DOHH2 (cell line): ENCODE measurements at regions not wholly inside any gene's neighbourhood (a gene's known extent, or its start where the extent isn't known, plus 50 kb on each side); places are given as distances from the start of the nearest gene placed in this dataset.

Experiments
- H3F3A ChIP-seq: fragments of 200-600 bp; sonication (generic), shearing (Covaris generic); 2 replicates; pipeline ENCODE4 v1.6.0; 2016; ENCODE audit warnings: antibody characterized with exemption, mild to moderate bottlenecking; ENCODE audit not compliant: control insufficient read depth, insufficient read depth
- H3K27ac ChIP-seq: fragments of 200-600 bp; sonication (generic); 2 replicates; pipeline ENCODE4 v1.5.1; 2014; ENCODE audit warnings: low read depth, mild to moderate bottlenecking, low read length, moderate library complexity
- H3K27me3 ChIP-seq: fragments of 200-600 bp; sonication (generic); 2 replicates; pipeline ENCODE4 v1.6.1; 2014; ENCODE audit warnings: mild to moderate bottlenecking, low read length, mixed read lengths; ENCODE audit not compliant: control insufficient read depth
- H3K36me3 ChIP-seq: fragments of 200-600 bp; sonication (generic); 2 replicates; pipeline ENCODE4 v1.6.1; 2014; ENCODE audit warnings: mild to moderate bottlenecking, low read length, moderate library complexity, mixed read lengths; ENCODE audit not compliant: control insufficient read depth
- H3K4me1 ChIP-seq: fragments of 200-600 bp; sonication (generic); 2 replicates; pipeline ENCODE4 v1.6.1; 2014; ENCODE audit warnings: mild to moderate bottlenecking, low read length, mixed read lengths; ENCODE audit not compliant: control insufficient read depth
- H3K4me2 ChIP-seq: fragments of 200-600 bp; sonication (generic); 2 replicates; pipeline ENCODE4 v1.6.0; 2014; ENCODE audit warnings: mild to moderate bottlenecking, low read length, moderate library complexity
- H3K4me3 ChIP-seq: fragments of 200-600 bp; sonication (generic); 2 replicates; pipeline ENCODE4 v1.5.1; 2014; ENCODE audit warnings: mild to moderate bottlenecking, low read length, mixed read lengths
- H3K79me2 ChIP-seq: fragments of 200-600 bp; sonication (generic); 2 replicates; pipeline ENCODE4 v1.6.1; 2014; ENCODE audit warnings: mild to moderate bottlenecking, low read length, mixed read lengths; ENCODE audit not compliant: control insufficient read depth
- H3K9me2 ChIP-seq: fragments of 200-600 bp; sonication (generic); replicated peaks from 2 replicates; pipeline ENCODE4 v1.6.1; 2014; ENCODE audit warnings: mild to moderate bottlenecking, low read length, mixed read lengths; ENCODE audit not compliant: control insufficient read depth
- H3K9me3 ChIP-seq: fragments of 200-600 bp; sonication (generic); 2 replicates; pipeline ENCODE4 v1.6.1; 2014; ENCODE audit warnings: antibody characterized with exemption, low read length, mixed read lengths; ENCODE audit not compliant: control insufficient read depth, insufficient read depth
- H4K20me1 ChIP-seq: fragments of 200-600 bp; sonication (generic); 2 replicates; pipeline ENCODE4 v1.6.0; 2014; ENCODE audit warnings: low read depth, mild to moderate bottlenecking, antibody characterized with exemption, low read length, moderate library complexity; ENCODE audit not compliant: control insufficient read depth, insufficient read depth
- EZH2phosphoT487 ChIP-seq: fragments of 200-600 bp; sonication (generic); IDR thresholded peaks from 2 replicates; pipeline ENCODE4 v1.6.1; 2017; ENCODE audit warnings: borderline replicate concordance, mild to moderate bottlenecking, antibody characterized with exemption, low read length, moderate library complexity, mixed read lengths
- TF ChIP-seq, protein P1 (sequence below): fragments of 200-600 bp; sonication (generic); IDR thresholded peaks from one replicate; pipeline ENCODE4 v1.5.1; 2014; ENCODE audit warnings: antibody characterized with exemption, mild to moderate bottlenecking, low read depth, low read length; ENCODE audit not compliant: poor library complexity, severe bottlenecking

DNA sequence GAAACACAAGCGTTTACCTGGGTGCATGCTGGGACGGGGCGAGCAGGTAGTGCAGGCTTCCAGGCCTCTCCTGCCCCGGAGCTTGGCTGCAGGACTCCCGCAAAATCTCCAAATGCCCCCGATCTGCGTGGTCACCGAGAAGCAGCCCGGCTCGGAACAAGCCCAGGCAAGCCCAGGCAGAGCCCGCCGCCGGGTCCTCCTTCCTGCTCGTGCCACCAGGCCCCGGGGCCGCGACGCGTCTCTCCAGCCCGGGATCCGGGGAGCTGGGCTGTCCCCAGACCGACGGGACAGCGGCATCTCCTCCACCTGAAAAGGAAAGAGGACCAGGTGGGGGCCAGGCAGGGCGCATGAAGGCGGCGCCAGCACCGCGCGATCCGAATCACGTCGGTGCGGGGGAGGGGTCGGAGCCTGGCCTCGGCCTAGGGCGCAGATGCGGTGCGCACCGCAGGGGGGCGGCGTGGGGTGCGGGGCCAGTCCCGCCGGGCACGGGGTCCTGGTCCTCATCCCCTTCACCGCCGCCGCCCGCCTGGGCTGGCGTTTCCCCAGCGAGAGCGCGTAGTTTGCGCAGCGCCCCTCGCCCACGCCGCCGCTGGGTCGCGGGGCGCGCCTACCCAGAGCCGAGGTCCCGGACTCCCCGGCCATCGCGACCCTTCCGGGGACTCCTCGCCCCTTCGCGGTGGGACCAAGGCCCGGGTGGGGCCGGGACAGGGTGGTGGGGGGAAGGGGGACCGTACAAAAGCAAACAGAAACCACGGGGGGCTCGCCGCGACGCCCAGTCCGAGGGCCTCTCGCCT, 52.4 kb upstream of the H6PD start:
- Histone ChIP-seq H3K4me1 (peaks cover 41% of the 10 kb centered on the region), H3K27me3 (peaks cover 17% of the 10 kb centered on the region), H3K9me3 (peaks cover 7% of the 10 kb centered on the region; the same call in 1 of the 2 replicates), H4K20me1 (no peaks in the 10 kb centered on the region), H3K4me2 (peak overlapping the region; percentile 69), H3K27ac (no peak overlapping the region), H3F3A (peaks cover 3% of the 10 kb centered on the region; the same call in 1 of the 2 replicates), H3K4me3 (peak overlapping the region; percentile 67), H3K36me3 (no peaks in the 10 kb centered on the region), H3K79me2 (no peaks in the 10 kb centered on the region), H3K9me2 (no peaks in the 10 kb centered on the region)
- TF ChIP-seq, protein P1, sequence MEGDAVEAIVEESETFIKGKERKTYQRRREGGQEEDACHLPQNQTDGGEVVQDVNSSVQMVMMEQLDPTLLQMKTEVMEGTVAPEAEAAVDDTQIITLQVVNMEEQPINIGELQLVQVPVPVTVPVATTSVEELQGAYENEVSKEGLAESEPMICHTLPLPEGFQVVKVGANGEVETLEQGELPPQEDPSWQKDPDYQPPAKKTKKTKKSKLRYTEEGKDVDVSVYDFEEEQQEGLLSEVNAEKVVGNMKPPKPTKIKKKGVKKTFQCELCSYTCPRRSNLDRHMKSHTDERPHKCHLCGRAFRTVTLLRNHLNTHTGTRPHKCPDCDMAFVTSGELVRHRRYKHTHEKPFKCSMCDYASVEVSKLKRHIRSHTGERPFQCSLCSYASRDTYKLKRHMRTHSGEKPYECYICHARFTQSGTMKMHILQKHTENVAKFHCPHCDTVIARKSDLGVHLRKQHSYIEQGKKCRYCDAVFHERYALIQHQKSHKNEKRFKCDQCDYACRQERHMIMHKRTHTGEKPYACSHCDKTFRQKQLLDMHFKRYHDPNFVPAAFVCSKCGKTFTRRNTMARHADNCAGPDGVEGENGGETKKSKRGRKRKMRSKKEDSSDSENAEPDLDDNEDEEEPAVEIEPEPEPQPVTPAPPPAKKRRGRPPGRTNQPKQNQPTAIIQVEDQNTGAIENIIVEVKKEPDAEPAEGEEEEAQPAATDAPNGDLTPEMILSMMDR, result no peak
- no peak for TF ChIP-seq EZH2phosphoT487

DNA sequence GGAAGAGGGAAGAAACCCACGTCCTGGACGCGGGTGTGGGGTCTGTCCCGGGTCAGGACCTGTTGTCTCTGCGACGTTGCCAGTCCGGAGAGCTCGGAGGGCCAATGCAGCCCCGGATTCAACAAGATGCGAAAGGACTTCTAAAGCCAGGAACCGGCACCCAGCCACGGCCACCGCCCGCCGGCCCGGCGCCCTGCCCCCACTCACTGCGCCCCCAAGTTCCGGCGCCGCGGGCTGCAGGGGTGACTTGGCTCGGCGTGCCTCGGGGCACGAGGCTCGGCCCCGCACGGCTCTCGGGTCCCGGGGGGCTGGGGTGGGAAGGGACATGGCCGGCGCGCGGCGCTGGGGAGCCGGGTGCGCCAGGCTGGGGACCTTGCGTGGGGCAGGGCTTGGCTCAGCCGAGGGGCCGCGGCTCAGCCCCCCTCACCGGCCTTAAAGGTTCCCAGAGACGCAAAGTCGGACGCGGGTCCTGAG, 51.8 kb upstream of the H6PD start:
- H3K27me3 ChIP-seq, result peaks cover 17% of the 10 kb centered on the region

DNA sequence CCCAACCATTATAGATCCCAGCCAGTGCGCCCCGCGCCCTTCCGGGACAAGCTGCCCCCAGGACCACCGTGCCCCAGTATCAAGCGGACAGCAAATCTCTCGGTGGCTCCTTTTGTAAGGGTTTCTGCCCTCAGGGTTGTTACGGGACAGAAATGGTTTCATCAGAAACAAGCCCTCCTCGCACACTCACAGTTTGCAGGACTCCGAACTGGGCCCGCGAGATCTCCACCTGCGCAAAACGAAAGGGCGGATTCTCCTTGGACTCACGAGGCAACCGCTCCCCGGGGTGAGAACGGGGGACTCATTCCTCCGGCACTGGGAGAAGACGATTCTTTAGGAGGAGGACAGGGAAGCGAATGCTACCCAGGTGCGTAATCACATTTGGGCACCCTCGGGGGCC, 51.1 kb upstream of the H6PD start:
- TF ChIP-seq, protein P1, result no peak
- no peak for TF ChIP-seq EZH2phosphoT487
- no peaks in the 10 kb centered on the region for H4K20me1 ChIP-seq
- H3K4me1 ChIP-seq, result peaks cover 41% of the 10 kb centered on the region
- peaks cover 7% of the 10 kb centered on the region; the same call in 1 of the 2 replicates for H3K9me3 ChIP-seq
- no peak overlapping the region for H3K4me3 ChIP-seq
- H3K9me2 ChIP-seq, result no peaks in the 10 kb centered on the region
- H3K4me2 ChIP-seq, result no peak overlapping the region
- H3K27ac ChIP-seq, result no peak overlapping the region
- H3K79me2 ChIP-seq, result no peaks in the 10 kb centered on the region
- H3K27me3 ChIP-seq, result peaks cover 17% of the 10 kb centered on the region
- H3K36me3 ChIP-seq, result no peaks in the 10 kb centered on the region
- H3F3A ChIP-seq, result peaks cover 3% of the 10 kb centered on the region; the same call in 1 of the 2 replicates

More for the DNA sequence above, 51.8 kb upstream of the H6PD start:
- Histone ChIP-seq H3K9me3 (peaks cover 7% of the 10 kb centered on the region; the same call in 1 of the 2 replicates), H3K4me2 (peak overlapping the region; percentile 69), H4K20me1 (no peaks in the 10 kb centered on the region), H3K4me3 (peak overlapping the region; percentile 67), H3K27ac (no peak overlapping the region), H3K36me3 (no peaks in the 10 kb centered on the region), H3K79me2 (no peaks in the 10 kb centered on the region), H3K4me1 (peaks cover 41% of the 10 kb centered on the region), H3K9me2 (no peaks in the 10 kb centered on the region), H3F3A (peaks cover 3% of the 10 kb centered on the region; the same call in 1 of the 2 replicates)
- TF ChIP-seq, protein P1, result no peak
- no peak for TF ChIP-seq EZH2phosphoT487
